ENCODE measurements at regions not wholly inside any gene's neighbourhood (a gene's known extent, or its start where the extent isn't known, plus 50 kb on each side); places are given as distances from the start of the nearest gene placed in this dataset.
"Not testable (repeated sequence)": the region's sequence is repeated elsewhere in the genome, so short reads cannot be mapped to it uniquely, and the experiment has no call there.

- Histone ChIP-seq H3K4me3 (no peak overlapping the region), H3K4me1 (no peaks in the 10 kb centered on the region), H3K36me3 (no peaks in the 10 kb centered on the region), H3K27me3 (no peaks in the 10 kb centered on the region), H3K27ac (peak overlapping the region; percentile 69 to 80), H3K9me3 (no peaks in the 10 kb centered on the region)
- peak in 1 of 2 donors; percentile 41 for DNase-seq (ENCODE audit: low spot score in 2 of 2)
- intact Hi-C loops (cut with DNase I; ENCODE audit: low total_unique reads) = no loop called here
- TF ChIP-seq POLR2A (IDR thresholded peaks at IDR 0.05) (no peak), POLR2AphosphoS5 (IDR thresholded peaks at IDR 0.05) (no peak), CTCF (IDR thresholded peaks at IDR 0.05) (no peak)
These were observed 259.6 kb upstream of the CTNNB1 start for GRCh38 chr3:40939741-40940130.

GRCh38 chr3:40940651-40941050 lies 258.7 kb upstream of the CTNNB1 start:
- Histone ChIP-seq H3K27ac (no peak overlapping the region), H3K36me3 (no peaks in the 10 kb centered on the region), H3K4me3 (no peak overlapping the region), H3K27me3 (no peaks in the 10 kb centered on the region), H3K9me3 (no peaks in the 10 kb centered on the region), H3K4me1 (no peaks in the 10 kb centered on the region)
- DNase-seq (ENCODE audit: low spot score in 2 of 2) = no peak
- intact Hi-C loops (cut with DNase I; ENCODE audit: low total_unique reads) = no loop called here
- TF ChIP-seq CTCF (IDR thresholded peaks at IDR 0.05) (no peak), POLR2A (IDR thresholded peaks at IDR 0.05) (no peak), POLR2AphosphoS5 (IDR thresholded peaks at IDR 0.05) (no peak)

GRCh38 chr3:40947022-40947421 lies 252.3 kb upstream of the CTNNB1 start:
- H3K36me3 ChIP-seq; H3K9me3 ChIP-seq; H3K27me3 ChIP-seq; H3K4me1 ChIP-seq; intact Hi-C loops (cut with DNase I; ENCODE audit: low total_unique reads); DNase-seq (ENCODE audit: low spot score in 2 of 2); H3K4me3 ChIP-seq; H3K27ac ChIP-seq: not testable (repeated sequence)

GRCh38 chr3:40949347-40949746 lies 250.0 kb upstream of the CTNNB1 start:
- H3K36me3 ChIP-seq; intact Hi-C loops (cut with DNase I; ENCODE audit: low total_unique reads); H3K27me3 ChIP-seq; H3K4me1 ChIP-seq; DNase-seq (ENCODE audit: low spot score in 2 of 2); H3K4me3 ChIP-seq; H3K27ac ChIP-seq; H3K9me3 ChIP-seq: not testable (repeated sequence)

GRCh38 chr3:40951636-40952035 lies 247.7 kb upstream of the CTNNB1 start:
- intact Hi-C loops (cut with DNase I; ENCODE audit: low total_unique reads) = no loop called here
- TF ChIP-seq POLR2AphosphoS5 (IDR thresholded peaks at IDR 0.05) (no peak), CTCF (IDR thresholded peaks at IDR 0.05) (no peak), POLR2A (IDR thresholded peaks at IDR 0.05) (no peak)
- H3K9me3 ChIP-seq = no peaks in the 10 kb centered on the region
- H3K4me1 ChIP-seq = no peaks in the 10 kb centered on the region
- H3K36me3 ChIP-seq = no peaks in the 10 kb centered on the region
- no peak for DNase-seq (ENCODE audit: low spot score in 2 of 2)
- no peaks in the 10 kb centered on the region for H3K27me3 ChIP-seq
- no peak overlapping the region for H3K27ac ChIP-seq
- no peak overlapping the region for H3K4me3 ChIP-seq

DNA sequence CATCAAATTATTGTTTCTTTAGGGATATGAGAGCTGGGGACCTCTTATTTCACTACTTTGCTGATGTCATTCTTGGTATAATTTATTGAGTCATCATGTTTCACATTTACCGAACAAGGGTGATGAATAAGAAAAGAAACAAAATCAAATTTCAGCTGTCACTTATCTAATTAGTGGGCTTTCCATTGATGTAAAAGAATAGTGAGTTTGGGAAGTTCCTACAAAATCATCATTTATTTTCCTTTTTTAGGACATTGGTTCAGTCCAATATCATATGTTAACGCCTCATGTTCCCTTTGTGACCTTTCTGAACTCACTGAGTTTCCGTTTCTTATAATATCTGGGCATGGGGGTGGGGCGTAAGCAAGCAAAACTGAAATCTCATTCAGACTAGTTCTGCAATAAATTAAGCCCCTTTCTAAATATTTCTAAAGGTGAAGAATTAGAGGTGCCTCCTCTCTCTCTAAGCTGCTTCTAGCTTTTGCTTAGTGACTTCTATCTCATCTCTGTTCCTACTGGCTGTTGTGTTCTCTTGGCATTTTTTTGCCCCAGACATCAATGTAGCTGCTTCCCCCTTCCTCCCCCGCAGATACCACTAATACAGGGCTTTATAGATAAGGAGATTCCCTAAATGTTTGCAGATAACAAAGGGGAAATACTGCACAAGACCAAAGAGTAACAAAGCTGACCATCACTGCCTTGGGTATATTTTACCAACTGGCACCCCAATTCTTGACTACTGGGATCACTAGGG lies 238.0 kb upstream of the CTNNB1 start:
- Histone ChIP-seq H3K4me3 (no peak overlapping the region), H3K9me3 (no peaks in the 10 kb centered on the region), H3K27me3 (no peaks in the 10 kb centered on the region), H3K4me1 (no peaks in the 10 kb centered on the region), H3K27ac (no peak overlapping the region), H3K36me3 (no peaks in the 10 kb centered on the region)
- intact Hi-C loops (cut with DNase I; ENCODE audit: low total_unique reads) = no loop called here
- DNase-seq (ENCODE audit: low spot score in 2 of 2) = no peak
- no peak for TF ChIP-seq POLR2AphosphoS5 (IDR thresholded peaks at IDR 0.05)
- TF ChIP-seq POLR2A (IDR thresholded peaks at IDR 0.05) = no peak
- no peak for TF ChIP-seq CTCF (IDR thresholded peaks at IDR 0.05)

Data from breast epithelium (tissue), 4 donors.